ENCODE measurements at regions not wholly inside any gene's neighbourhood (a gene's known extent, or its start where the extent isn't known, plus 50 kb on each side); places are given as distances from the start of the nearest gene placed in this dataset.

GRCh38 chr6:66926060-66926459 lies 1219.0 kb upstream of the EYS start:
- in situ Hi-C loops (cut with HindIII; ENCODE audit: low sequenced_read_pairs), result no loop called here
- no peak for DNase-seq (ENCODE audit: low read depth, low spot score)
- no peak overlapping the region for H3K4me3 ChIP-seq (ENCODE audit: low read depth, low read length)
- no peak for TF ChIP-seq CTCF (IDR thresholded peaks at IDR 0.05; ENCODE audit: low read depth, low read length)

DNA sequence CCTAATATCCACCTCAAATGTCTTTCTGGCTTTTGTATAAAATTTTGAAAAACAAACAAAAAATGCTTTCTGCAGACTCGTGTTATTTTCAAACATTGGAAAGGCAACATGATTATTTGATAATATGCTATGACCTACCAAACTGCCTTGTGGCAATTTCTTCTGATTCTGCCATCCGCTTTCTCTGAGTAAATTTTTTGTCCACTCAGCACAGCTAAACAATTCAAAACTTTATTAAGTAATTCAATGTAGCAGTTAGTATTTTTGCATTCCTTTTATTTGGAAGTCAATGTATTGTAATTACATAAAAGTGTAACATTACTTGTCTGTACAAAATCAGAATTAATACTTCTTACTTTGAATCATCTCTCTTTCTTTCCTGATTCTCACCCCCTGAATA lies 1206.6 kb upstream of the EYS start:
- no peak overlapping the region for H3K4me3 ChIP-seq (ENCODE audit: low read depth, low read length)
- DNase-seq (ENCODE audit: low read depth, low spot score), result no peak
- no peak for TF ChIP-seq CTCF (IDR thresholded peaks at IDR 0.05; ENCODE audit: low read depth, low read length)
- in situ Hi-C loops (cut with HindIII; ENCODE audit: low sequenced_read_pairs), result no loop called here

DNA sequence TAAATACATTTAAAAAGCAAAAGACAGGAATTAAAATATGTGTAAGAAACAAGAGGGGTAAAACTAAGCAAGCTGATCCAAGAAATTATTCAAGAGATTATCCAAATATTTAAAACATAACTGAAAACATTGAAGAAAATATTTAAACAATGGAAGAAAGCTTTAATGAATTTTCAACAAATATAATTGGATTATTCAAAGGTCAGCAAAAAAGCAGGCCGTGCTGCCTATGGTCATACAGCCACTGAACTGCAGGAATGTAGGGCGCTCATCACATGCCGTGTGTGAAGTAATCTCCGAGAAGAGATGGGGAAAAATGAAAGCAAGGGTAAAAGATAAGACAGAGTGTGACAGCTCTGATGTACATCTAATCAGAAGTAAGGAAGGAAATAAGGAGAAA lies 1195.4 kb upstream of the EYS start:
- in situ Hi-C loops (cut with HindIII; ENCODE audit: low sequenced_read_pairs), result no loop called here
- no peak for DNase-seq (ENCODE audit: low read depth, low spot score)
- H3K4me3 ChIP-seq (ENCODE audit: low read depth, low read length), result no peak overlapping the region
- no peak for TF ChIP-seq CTCF (IDR thresholded peaks at IDR 0.05; ENCODE audit: low read depth, low read length)

DNA sequence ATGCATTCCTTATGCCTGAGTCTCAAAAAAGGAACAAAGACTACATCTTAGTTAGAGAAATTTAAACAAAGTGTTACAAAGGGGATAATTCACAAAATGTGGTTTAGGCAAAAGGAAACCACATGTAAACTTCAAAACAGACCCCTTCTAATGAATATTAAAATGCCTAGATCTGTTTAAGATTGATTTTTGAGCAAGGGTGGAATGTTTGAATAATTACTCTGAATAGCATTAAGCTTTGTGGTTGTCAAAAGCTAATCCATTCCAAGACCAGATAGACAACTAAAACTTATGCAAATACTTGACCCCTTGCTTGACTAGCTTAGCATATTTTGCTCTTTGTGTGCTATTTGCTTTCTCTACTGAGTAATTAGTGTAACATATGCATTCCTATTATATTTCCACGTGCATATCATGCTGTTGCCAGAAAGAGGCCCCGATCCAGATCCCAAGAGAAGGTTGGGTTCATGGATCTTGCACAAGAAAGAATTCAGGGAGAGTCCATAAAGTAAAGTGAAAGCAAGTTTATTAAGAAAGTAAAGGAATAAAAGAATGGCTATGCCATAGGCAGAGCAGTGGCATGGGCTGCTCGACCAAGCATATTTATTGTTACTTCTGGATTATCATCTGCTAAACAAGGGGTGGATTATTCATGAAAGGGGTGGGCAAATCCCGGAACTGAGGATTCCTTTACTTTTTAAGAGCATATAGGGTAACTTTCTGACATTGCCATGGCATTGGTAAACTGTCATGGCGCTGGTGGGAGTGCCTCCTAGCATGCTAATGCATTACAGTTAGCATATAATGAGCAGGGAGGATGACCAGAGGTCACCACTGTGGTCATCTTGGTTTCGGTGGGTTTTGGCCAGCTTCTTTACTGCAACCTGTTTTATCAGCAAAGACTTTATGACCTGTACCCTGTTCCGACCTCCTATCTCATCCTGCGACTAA lies 1193.4 kb upstream of the EYS start:
- in situ Hi-C loops (cut with HindIII; ENCODE audit: low sequenced_read_pairs), result no loop called here
- peak; percentile 45 for DNase-seq (ENCODE audit: low read depth, low spot score)
- no peak overlapping the region for H3K4me3 ChIP-seq (ENCODE audit: low read depth, low read length)
- no peak for TF ChIP-seq CTCF (IDR thresholded peaks at IDR 0.05; ENCODE audit: low read depth, low read length)

GRCh38 chr6:66897576-66897975 lies 1190.5 kb upstream of the EYS start:
- peak; percentile 53 for DNase-seq (ENCODE audit: low read depth, low spot score)
- no peak overlapping the region for H3K4me3 ChIP-seq (ENCODE audit: low read depth, low read length)
- no peak for TF ChIP-seq CTCF (IDR thresholded peaks at IDR 0.05; ENCODE audit: low read depth, low read length)
- in situ Hi-C loops (cut with HindIII; ENCODE audit: low sequenced_read_pairs), result no loop called here

- DNase-seq (ENCODE audit: low read depth, low spot score), result no peak
- no peak for TF ChIP-seq CTCF (IDR thresholded peaks at IDR 0.05; ENCODE audit: low read depth, low read length)
- in situ Hi-C loops (cut with HindIII; ENCODE audit: low sequenced_read_pairs), result no loop called here
- no peak overlapping the region for H3K4me3 ChIP-seq (ENCODE audit: low read depth, low read length)
These were observed 1189.4 kb upstream of the EYS start for GRCh38 chr6:66896415-66896814.

Data from astrocyte of the spinal cord (primary cell).